ENCODE measurements at regions not wholly inside any gene's neighbourhood (a gene's known extent, or its start where the extent isn't known, plus 50 kb on each side); places are given as distances from the start of the nearest gene placed in this dataset.

GRCh38 chr1:41997153-41997552 is 78.4 kb upstream of the HIVEP3 start (continued):
- TF ChIP-seq ZNF274 (IDR thresholded peaks at IDR 0.05; ENCODE audit: low read depth, low read length) (no peak), SIN3A (IDR thresholded peaks at IDR 0.05; ENCODE audit: low read depth) (no peak), POLR2A (IDR thresholded peaks at IDR 0.05; ENCODE audit: borderline replicate concordance, extremely low read depth, insufficient read depth, insufficient read length) (no peak), MAX (IDR thresholded peaks at IDR 0.05) (no peak), ZBTB33 (IDR thresholded peaks at IDR 0.05; ENCODE audit: extremely low read depth, insufficient replicate concordance, low read length) (no peak)

GRCh38 chr1:41995441-41996130 is 76.9 kb upstream of the HIVEP3 start:
- TF ChIP-seq REST (IDR thresholded peaks at IDR 0.05; ENCODE audit: low read depth) = no peak
- TF ChIP-seq ZBTB33 (IDR thresholded peaks at IDR 0.05; ENCODE audit: extremely low read depth, insufficient replicate concordance, low read length) = no peak
- no peak for TF ChIP-seq SRF (IDR thresholded peaks at IDR 0.05; ENCODE audit: low read depth)
- TF ChIP-seq EGR1 (IDR thresholded peaks at IDR 0.05; ENCODE audit: low read depth) = no peak
- no peak for TF ChIP-seq MAX (IDR thresholded peaks at IDR 0.05)
- TF ChIP-seq ZFX (IDR thresholded peaks at IDR 0.05) = no peak
- no peak for TF ChIP-seq EZH2 (IDR thresholded peaks at IDR 0.05)
- Histone ChIP-seq H3K4me1 (ENCODE audit: control insufficient read depth in 1 of 2, insufficient read depth in 2 of 2, low read length in 2 of 2) (no peaks in the 10 kb centered on the region), H3K36me3 (ENCODE audit: control insufficient read depth in 1 of 2, insufficient read depth in 2 of 2, low read length in 2 of 2) (no peaks in the 10 kb centered on the region), H3K4me2 (ENCODE audit: low read length) (no peak overlapping the region), H3K27me3 (ENCODE audit: insufficient read depth, low read length) (no peaks in the 10 kb centered on the region), H3K79me2 (ENCODE audit: insufficient read depth, low read length) (no peaks in the 10 kb centered on the region), H2AFZ (ENCODE audit: low read depth, low read length, poor library complexity, severe bottlenecking) (no peak overlapping the region), H3K4me3 (replicated peaks in 1 of 2; ENCODE audit: low read depth in 1 of 2, low read length in 2 of 2) (no peak overlapping the region), H3K9me3 (ENCODE audit: control insufficient read depth in 1 of 2, insufficient read depth in 1 of 2, low read depth in 1 of 2, low read length in 2 of 2) (no peaks in the 10 kb centered on the region), H3K27ac (ENCODE audit: low read depth, low read length) (no peak overlapping the region), H3K9ac (ENCODE audit: low read length) (no peak overlapping the region), H3K9me2 (ENCODE audit: insufficient read depth) (no peaks in the 10 kb centered on the region), H4K20me1 (ENCODE audit: insufficient read depth) (no peaks in the 10 kb centered on the region)
- intact Hi-C loops (cut with micrococcal nuclease) = no loop called here
- DNase-seq (ENCODE audit: low read depth, low spot score) = no peak
- POLR2A ChIA-PET = no interaction called here
- BruUV-seq (replicated peaks) = no TSS peak
- RAD21 ChIA-PET (ENCODE audit: low non-redundant PET in 1 of 2, low total read pairs in 2 of 2, uncharacterized antibody in 2 of 2, unreplicated experiment in 2 of 2) = no interaction called here
- CTCF ChIA-PET = no interaction called here
- ATAC-seq = no peak
